HG03457 (cell line): ENCODE measurements at regions not wholly inside any gene's neighbourhood (a gene's known extent, or its start where the extent isn't known, plus 50 kb on each side); places are given as distances from the start of the nearest gene placed in this dataset.
A peak's percentile ranks its signal among the peaks of the same experiment; 100 is the strongest.
"Not testable (repeated sequence)": the region's sequence is repeated elsewhere in the genome, so short reads cannot be mapped to it uniquely, and the experiment has no call there.

Source experiments
- ATAC-seq: cut with Tn5 transposase; IDR thresholded peaks from one replicate; pipeline ENCODE4 v1.9.1; 2021; ENCODE audit warnings: moderate number of reproducible peaks; ENCODE audit not compliant: unreplicated experiment

GRCh38 chrX:73963682-73964081 is 111.2 kb upstream of the XIST start:
- ATAC-seq, result no peak

GRCh38 chrX:73962948-73963347 is 110.4 kb upstream of the XIST start:
- ATAC-seq, result no peak

- ATAC-seq, result not testable (repeated sequence)
Observed at GRCh38 chrX:73961867-73962266, 109.4 kb upstream of the XIST start.

DNA sequence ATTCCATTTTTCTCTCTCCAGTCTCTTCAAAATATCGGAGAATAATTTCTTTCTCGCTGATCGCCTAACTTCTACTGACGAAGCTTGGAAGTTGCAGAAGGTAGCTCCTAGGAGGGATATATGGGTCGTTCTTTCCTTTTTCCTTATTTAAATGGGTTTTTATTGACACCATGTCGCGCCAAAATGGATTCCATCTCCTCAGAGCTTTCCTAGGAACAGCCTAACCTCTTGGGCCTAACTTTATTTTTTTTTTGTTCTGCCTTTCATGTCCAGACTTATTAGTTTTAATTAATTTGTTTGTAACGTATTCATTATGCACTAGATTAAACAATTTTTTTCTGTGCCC is 92.0 kb upstream of the XIST start:
- ATAC-seq, result no peak

- ATAC-seq, result peak; percentile 96
Observed at GRCh38 chrX:73943693-73944562, 91.4 kb upstream of the XIST start.

DNA sequence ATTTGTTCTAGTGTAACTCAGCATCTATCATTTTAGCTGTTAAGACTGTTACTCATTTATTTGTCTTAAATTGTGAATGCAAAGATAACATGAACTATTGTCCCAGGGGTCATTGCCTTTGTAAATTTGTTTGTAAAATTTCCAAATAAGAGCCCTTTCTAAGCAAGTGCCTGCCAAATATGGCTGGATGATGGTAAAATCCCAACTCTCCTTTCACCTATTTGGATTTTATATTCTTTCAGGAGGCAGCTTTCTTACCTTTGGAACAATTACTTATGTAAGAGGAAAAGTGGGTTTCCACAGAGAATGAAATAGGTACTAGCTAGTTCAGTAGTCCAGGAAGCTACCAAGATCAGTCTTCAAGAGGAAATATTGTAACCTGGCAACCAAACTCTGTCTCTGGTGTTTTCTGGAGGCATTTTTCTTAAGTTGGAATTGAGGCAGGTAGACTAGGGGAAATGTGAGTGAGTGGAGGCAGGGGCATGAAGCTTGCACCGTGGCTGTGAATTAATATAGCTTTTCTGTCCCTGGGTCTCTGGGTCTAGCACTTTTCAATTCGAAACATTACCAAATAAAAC is 88.5 kb upstream of the XIST start:
- no peak for ATAC-seq

DNA sequence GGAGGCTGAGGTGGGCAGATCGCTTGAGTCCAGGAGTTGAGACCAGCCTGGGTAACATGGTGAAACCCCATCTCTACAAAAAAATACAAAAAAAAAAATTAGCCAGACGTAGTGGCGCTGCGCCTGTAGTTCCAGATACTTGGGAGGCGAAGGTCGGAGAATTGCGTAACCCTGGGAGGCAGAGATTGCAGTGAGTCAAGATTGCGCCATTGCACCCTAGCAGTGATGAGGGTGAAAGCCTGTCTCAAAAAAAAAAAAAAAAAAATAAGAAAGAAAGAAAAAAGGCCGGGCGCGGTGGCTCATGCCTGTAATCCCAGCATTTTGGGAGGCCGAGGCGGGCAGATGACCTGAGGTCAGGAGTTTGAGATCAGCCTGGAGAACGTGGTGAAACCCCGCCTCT is 85.3 kb upstream of the XIST start:
- not testable (repeated sequence) for ATAC-seq

DNA sequence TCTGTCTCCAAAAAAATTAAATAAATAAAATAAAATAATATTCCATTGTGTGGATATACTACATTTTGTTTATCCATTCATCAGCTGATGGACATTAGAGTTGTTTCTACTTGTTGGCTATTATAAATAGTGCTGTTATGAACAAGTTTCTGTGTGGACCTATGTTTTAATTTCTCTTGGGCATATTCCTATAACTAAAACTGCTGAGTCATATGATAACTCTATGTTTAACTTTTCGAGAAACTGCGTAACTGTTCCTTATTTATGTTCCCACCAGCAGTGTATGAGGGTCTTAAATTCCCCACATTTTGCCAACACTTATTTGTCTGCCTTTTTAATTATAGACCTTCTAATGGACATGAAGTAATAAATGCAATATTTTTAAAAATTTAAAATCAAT is 80.0 kb upstream of the XIST start:
- ATAC-seq, result no peak

DNA sequence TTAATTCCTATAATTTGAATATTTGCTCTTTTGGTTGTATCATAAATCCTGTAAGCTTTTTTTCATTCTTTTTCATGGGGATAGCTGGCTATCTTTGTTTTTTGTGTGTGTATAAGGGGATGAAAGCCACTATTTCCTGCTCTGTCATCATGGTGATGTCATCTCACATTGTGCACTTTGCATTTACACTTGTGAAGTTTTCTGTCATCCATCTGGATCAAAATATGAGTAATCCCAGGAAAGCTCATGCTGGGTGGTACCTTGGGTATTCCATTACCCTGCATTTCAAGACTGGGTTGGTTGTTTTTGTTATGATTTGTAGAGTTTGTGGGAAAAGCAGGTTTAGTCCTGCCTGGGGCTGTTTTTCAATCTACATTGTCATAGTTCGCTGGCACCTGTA is 77.8 kb upstream of the XIST start:
- ATAC-seq, result no peak

DNA sequence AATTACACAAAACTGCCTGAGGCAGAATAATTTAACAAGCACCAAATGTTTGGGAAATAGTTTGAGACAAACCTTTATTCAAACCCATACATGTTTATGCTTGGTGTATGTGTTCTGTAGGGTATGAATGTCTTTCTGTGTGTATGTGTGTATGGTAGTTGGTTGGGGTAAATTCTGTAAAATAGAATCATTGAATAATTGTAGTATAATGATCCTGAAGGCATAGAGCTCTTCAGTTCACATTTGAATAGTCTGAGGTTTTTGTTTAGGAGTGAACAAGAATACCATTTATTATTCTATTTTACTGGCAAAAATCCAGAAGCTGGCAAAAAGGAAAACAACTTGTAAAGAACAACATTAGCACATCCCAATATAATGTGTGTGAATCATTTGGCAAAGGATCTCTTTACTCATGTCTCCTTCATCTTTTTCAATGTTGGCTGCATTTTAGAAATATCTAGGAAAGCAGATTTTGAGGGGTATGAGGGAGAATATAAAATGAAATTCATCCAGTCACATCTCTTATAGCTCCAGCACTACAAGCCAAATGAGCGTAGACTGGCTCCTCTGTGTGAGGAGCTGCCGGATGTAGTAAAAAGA is 70.4 kb upstream of the XIST start:
- ATAC-seq, result no peak

DNA sequence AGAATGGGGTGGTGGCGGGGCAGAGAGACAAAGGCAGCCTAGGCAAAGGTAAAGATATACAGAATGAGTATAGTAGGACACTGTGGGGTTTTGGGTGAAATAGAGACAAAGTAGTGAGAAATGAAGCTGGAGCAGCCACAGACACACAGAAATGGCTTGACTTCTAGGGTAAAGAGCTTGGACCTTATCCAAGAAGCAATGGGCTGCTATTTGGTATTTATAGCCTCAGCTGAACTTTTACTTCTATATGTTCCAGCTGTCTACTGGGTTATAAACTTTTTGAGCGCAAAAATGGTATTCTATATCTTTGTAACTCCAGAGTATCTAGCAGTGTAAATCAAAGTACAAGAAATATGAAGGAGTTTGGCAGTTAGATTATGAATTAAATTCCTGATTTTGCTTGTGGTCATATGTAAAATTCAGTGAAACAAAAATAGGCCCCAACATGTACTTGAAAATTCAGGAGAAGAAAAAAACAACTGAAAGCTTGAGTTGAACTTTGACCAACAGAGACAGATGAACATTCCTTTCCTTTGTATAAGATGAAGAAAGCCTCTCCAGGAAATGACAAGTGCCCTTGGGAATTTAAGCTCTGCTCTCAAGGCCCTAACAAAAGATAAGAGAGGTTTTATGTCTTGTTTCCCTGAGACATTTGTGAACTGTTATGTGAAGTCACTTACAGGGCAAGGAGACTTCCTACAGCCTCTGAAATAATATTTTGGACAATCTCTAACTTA is 64.6 kb upstream of the XIST start:
- no peak for ATAC-seq

GRCh38 chrX:73916489-73916888 is 64.0 kb upstream of the XIST start:
- ATAC-seq, result no peak

DNA sequence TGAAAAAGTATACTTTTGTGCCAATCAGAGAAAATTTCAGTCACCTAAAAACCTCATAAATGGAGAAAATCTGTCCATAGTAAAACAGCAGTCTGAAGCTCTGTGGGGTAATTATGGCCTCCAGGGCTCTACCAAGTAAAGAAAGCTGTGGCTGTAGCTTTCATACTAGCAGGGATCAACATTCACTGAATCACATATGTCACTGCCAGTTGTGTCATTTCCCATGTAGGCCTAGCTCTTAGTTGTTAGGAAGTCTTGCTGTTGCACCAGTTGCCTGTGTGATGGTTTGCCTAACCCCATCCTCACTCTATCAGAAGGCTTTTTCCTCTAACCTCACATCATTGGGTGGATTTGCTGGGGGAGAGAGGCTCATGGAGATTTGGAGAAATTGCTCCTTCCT is 62.3 kb upstream of the XIST start:
- not testable (repeated sequence) for ATAC-seq

DNA sequence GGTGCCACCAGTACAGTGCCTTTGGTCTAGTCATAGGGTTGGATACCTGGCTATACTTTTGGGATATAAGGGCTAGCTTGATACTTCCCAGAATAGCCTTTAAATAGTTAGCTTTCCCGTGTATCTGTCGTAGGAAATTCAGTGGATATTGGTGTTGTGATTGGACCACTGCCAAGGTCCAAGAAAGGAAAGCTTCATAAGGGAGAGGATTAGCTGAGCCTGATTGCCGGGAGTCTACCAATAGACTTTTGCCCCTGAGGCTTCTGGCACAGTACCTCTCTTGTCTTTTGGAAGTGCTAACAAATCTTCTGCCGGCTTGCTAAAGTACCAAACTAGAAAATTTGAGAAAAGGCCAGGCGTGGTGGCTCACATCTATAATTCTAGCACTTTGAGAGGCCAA is 61.1 kb upstream of the XIST start:
- ATAC-seq, result no peak

DNA sequence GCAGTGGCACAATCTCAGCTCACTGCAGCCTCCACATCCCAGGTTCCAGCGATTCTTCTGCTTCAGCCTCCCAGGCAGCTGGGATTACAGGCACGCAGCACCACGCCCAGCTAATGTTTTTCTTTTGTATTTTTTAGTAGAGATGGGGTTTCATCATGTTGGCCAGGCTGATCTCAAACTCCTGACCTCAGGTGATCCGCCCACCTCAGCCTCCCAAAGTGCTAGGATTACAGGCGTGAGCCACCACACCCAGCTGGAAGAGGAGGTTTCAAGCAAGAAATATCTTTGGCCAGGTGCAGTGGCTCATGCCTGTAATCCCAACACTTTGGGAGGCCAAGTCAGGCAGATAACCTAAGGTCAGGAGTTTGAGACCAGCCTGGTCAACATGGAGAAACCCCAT is 59.4 kb upstream of the XIST start:
- not testable (repeated sequence) for ATAC-seq

GRCh38 chrX:73905749-73906374 is 53.3 kb upstream of the XIST start:
- ATAC-seq, result not testable (repeated sequence)

GRCh38 chrX:73903941-73904340 is 51.4 kb upstream of the XIST start:
- no peak for ATAC-seq
